Muscle of leg (tissue), 3 donors: ENCODE measurements at regions not wholly inside any gene's neighbourhood (a gene's known extent, or its start where the extent isn't known, plus 50 kb on each side); places are given as distances from the start of the nearest gene placed in this dataset.

Source experiments
- DNase-seq: peaks from one replicate; pipeline ENCODE4 v3.0.0; 2013
- H3K27ac ChIP-seq: one replicate; pipeline ENCODE4 v1.5.1; 2013; ENCODE audit warnings: mild to moderate bottlenecking, low read length, control low read depth
- H3K27me3 ChIP-seq: one replicate; pipeline ENCODE4 v1.6.1; 2013; ENCODE audit warnings: low read length; ENCODE audit not compliant: control insufficient read depth, insufficient read depth
- H3K36me3 ChIP-seq: one replicate; pipeline ENCODE4 v1.6.1; 2013; ENCODE audit warnings: low read length; ENCODE audit not compliant: control insufficient read depth, insufficient read depth
- H3K4me1 ChIP-seq: one replicate; pipeline ENCODE4 v1.6.1; 2013; ENCODE audit warnings: low read length; ENCODE audit not compliant: control insufficient read depth, insufficient read depth
- H3K4me3 ChIP-seq: one replicate; pipeline ENCODE4 v1.5.1; 2013; ENCODE audit warnings: low read length, control low read depth
- H3K9me3 ChIP-seq: replicated peaks from 2 replicates; pipeline ENCODE4 v1.6.1; 2013; ENCODE audit warnings: low read depth, low read length; ENCODE audit not compliant: control insufficient read depth
- WGBS: methylation state at CpG from one replicate; pipeline ENCODE4 v1.1.5; 2013; ENCODE audit warnings: missing lambda C conversion rate; ENCODE audit not compliant: insufficient coverage; 5-methylcytosine and 5-hydroxymethylcytosine counted together

DNA sequence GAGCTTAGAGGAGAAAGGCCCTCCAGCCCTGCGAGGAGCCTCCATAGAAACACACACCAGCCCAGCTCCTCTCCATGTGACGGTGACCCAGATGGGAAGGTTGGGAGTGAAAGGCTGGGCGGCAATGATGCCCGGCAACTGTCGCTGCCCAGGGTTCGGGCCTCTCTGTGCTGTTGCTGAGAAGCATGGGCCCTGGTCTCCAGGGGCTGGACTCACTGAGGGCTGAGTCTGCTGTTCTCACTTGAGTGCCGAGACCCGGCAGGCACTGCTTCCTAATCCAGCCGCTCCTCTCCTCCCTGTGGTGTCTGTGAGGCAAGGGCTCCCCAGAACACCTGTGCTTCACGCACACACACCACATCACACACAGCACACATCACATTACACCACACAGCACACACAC, 493.6 kb downstream of the GADD45G start:
- Histone ChIP-seq H3K4me1 (peaks cover 48% of the 10 kb centered on the region), H3K36me3 (no peaks in the 10 kb centered on the region), H3K27ac (no peak overlapping the region), H3K27me3 (peaks cover 12% of the 10 kb centered on the region), H3K9me3 (no peaks in the 10 kb centered on the region), H3K4me3 (no peak overlapping the region)
- WGBS = 75% methylated on average over 7 of the region's 10 CpGs
- no peak for DNase-seq

DNA sequence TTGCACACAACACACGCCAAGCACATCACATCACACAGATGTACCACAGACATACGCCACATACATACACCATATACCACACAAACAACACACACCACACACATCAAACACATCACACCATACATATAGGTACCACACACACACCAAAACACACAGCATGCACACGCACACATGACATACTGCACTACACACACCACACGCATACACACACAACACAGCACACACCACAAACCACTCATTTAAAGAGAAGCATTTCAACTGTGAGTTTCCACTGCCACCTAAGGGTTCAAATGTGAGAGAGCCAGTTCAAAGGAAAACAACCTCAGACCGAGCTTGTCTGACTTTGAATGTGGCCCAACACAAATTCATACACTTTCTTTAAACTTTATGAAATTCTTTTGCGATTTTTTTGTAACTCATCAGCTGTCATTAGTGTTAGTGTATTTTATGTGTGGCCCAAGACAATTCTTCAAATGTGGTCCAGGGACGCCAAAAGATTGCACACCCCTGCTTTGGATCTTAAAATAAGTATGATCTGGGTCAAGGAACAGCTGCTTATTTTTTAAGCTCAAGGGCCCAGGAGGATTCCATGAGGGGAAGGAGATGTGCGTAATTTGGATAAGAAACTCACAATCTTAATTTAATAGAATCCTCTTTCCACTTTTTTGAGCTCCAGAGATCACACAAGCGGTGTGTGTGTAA, 494.6 kb downstream of the GADD45G start:
- peaks cover 44% of the 10 kb centered on the region for H3K4me1 ChIP-seq
- H3K27me3 ChIP-seq = peaks cover 12% of the 10 kb centered on the region
- H3K4me3 ChIP-seq = no peak overlapping the region
- H3K27ac ChIP-seq = no peak overlapping the region
- H3K9me3 ChIP-seq = no peaks in the 10 kb centered on the region
- H3K36me3 ChIP-seq = no peaks in the 10 kb centered on the region
- DNase-seq = peak; percentile 84
- WGBS = 78% methylated on average over 4 of the region's 9 CpGs

DNA sequence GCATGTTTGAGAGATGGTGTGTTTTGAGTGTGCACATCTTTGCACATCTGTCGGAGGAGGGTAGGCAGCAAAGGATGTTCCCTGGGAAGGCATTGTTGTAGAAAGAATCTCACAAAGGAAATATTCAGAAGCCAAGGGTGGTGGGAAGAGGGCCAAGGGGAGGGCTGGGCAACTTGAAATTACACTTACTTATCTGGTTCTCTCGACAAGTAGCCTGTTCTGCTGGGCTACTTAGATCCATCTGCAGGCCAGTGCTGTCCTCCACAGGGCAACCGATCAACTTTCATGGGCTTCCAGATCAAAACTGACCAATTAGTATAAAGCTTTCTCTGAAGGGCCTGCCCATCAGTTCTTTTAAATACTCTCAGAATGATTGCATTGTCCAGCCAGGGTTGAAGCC, 495.2 kb downstream of the GADD45G start:
- Histone ChIP-seq H3K4me1 (peaks cover 41% of the 10 kb centered on the region), H3K36me3 (no peaks in the 10 kb centered on the region), H3K4me3 (no peak overlapping the region), H3K9me3 (no peaks in the 10 kb centered on the region), H3K27ac (no peak overlapping the region), H3K27me3 (peaks cover 12% of the 10 kb centered on the region)
- WGBS = 65% methylated on average over 3 of the region's 3 CpGs
- no peak for DNase-seq

DNA sequence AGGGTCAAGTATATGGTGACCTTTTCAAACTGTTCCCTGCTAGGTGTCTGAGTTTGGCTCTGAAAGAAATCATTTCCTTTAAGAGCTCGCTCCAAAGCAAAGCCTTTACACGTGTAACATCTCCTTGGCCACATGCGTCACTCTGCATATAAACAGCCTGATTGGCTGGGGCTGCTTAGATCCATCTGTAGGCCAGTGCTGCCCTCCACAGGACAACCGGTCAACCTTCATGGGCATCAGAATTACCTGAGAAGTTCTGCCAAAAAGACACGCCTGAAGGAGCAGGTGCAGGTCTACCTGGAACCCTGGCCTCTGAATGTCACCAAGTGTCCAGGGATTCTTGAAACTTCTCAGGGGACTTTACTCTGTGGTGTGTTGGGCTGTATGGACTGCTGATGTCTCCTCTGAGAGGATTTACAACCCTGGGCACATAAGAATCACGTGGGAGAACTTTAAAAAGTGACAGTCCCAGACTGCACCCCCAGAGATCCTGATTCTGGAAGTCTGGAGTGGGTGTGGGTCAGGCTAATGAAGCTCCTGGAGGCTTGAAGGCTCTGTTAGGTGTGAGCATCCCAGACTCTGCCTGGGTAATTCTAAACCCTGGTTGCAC, 497.6 kb downstream of the GADD45G start:
- 11% methylated on average over 4 of the region's 6 CpGs for WGBS
- H3K4me3 ChIP-seq = no peak overlapping the region
- peaks cover 28% of the 10 kb centered on the region for H3K4me1 ChIP-seq
- H3K36me3 ChIP-seq = no peaks in the 10 kb centered on the region
- peak; percentile 90 for DNase-seq
- no peaks in the 10 kb centered on the region for H3K9me3 ChIP-seq
- H3K27ac ChIP-seq = no peak overlapping the region
- H3K27me3 ChIP-seq = peaks cover 7% of the 10 kb centered on the region

DNA sequence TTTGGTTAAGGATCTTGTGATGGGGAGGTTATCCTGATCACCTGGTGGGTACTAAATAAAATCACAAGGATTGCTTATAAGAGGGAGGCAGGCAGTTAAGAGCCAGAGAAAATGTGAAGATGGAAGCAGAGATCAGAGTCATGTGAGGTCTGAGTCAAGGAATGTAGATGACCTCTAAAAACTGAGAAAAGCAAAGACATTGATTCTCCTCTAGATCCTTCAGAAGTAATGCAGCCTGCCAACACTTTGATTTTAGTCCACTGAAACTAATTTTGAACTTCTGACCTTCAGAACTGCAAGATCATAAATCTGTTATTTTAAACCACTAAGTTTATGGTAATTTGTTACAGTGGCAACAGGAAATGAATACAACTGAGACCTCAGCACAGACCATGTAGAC, 499.0 kb downstream of the GADD45G start:
- Histone ChIP-seq H3K27me3 (no peaks in the 10 kb centered on the region), H3K9me3 (no peaks in the 10 kb centered on the region), H3K36me3 (no peaks in the 10 kb centered on the region), H3K27ac (no peak overlapping the region), H3K4me3 (no peak overlapping the region), H3K4me1 (peaks cover 31% of the 10 kb centered on the region)
- no peak for DNase-seq

DNA sequence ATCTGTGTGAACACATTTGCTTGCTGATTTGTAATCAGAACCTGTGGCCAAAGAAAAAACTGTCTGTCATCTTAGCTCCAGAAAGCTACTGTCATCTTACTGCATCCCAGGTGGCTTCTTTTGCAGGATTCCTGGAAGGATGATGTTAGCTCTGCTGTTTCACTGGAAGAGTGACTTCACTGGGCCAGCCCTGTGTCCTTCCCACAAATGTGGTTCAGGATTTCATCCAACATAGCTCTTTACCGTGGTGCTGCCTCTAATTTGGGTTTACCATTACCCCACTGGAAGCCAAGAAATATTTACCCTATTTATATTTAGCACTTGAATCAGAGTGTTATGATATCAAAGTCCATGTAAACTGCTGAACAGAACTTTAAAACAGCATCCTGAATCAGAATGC, 501.0 kb downstream of the GADD45G start:
- peaks cover 2% of the 10 kb centered on the region for H3K9me3 ChIP-seq
- H3K27me3 ChIP-seq = no peaks in the 10 kb centered on the region
- H3K36me3 ChIP-seq = no peaks in the 10 kb centered on the region
- peaks cover 27% of the 10 kb centered on the region for H3K4me1 ChIP-seq
- peak; percentile 89 for DNase-seq
- peak overlapping the region; percentile 86 for H3K27ac ChIP-seq
- no peak overlapping the region for H3K4me3 ChIP-seq
- no CpG with 5 or more reads among the region's 1 CpG for WGBS

DNA sequence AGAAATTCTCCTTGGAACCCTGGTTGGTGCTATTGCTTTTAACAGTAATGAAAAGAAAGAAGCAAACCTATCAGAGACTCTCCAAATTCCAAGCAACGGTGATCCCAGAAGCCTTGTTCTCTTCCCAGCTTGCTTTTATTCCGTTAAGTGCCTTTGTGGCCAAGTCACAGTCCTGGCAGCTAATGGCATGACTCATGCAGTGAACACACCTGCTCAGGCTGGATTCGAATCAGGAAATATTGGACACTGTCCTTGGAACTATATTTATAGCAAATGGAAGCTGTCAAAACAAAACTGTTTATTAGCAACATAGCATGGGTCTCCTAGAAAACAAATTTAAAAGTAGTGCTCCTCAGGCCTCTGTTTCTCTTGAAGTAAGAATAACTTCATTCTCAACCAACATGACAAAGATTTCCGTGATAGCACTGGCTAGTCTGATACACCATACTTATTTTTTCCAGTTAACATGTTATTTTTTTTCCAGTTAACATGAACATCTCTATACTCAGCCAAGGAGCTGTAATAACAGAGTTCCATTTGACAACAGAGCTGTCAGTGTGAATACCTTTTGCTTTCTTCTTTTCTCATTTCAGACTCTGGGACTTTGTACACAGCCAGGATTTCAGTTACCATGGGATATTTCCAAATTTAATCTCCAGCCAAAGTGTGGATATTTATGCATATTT, 502.4 kb downstream of the GADD45G start:
- 12% methylated on average over 3 of the region's 4 CpGs for WGBS
- Histone ChIP-seq H3K4me3 (no peak overlapping the region), H3K36me3 (no peaks in the 10 kb centered on the region), H3K9me3 (peaks cover 2% of the 10 kb centered on the region), H3K4me1 (peaks cover 30% of the 10 kb centered on the region), H3K27me3 (no peaks in the 10 kb centered on the region), H3K27ac (peak overlapping the region; percentile 87)
- peak; percentile 99 for DNase-seq

DNA sequence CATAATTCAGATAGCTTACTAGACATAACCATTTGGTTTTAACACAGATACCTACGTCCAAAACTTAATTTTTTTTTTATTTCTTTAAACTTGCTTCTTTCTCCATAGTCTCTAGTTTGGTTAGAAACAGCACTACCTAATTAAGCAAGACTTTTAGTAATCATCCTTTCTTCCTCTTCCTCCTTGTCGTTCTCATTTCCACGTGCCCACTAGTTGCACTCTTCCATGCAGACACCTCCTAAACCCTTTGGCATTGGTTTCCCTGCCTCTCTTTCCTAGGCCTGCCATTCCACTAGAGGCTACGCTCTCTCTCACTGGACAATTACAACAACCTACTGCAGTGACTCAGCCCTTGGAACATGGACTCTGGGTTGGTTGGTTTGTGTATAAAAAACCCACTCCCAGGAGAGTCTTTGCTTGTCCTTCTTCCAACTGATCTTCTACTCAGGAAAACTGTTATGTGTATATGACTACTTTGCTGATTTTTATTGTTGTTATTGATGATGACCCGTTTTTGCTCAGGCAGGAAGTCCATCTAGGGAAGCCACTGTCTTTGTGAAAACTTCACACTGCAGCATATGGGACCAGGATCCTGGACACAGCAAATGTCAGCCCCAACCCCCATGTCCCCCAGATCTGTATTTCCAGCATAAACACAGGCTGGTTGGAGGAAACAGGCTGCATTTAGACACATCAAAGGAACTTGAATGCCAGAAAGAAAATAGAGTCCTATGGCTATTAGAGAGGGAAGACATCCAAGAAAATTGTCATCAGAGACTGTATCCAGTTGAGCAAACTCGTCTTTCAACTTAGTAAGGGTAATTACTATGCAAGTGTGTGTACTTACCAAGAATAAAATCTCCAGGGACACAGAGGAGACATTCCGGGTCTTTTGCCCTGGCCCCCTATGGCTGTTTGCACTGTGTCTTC, 503.2 kb downstream of the GADD45G start:
- H3K27me3 ChIP-seq = no peaks in the 10 kb centered on the region
- peak; percentile 79 for DNase-seq
- H3K36me3 ChIP-seq = no peaks in the 10 kb centered on the region
- peaks cover 2% of the 10 kb centered on the region for H3K9me3 ChIP-seq
- no peak overlapping the region for H3K4me3 ChIP-seq
- H3K4me1 ChIP-seq = peaks cover 30% of the 10 kb centered on the region
- 37% methylated on average over 3 of the region's 7 CpGs for WGBS
- peak overlapping the region; percentile 87 for H3K27ac ChIP-seq

DNA sequence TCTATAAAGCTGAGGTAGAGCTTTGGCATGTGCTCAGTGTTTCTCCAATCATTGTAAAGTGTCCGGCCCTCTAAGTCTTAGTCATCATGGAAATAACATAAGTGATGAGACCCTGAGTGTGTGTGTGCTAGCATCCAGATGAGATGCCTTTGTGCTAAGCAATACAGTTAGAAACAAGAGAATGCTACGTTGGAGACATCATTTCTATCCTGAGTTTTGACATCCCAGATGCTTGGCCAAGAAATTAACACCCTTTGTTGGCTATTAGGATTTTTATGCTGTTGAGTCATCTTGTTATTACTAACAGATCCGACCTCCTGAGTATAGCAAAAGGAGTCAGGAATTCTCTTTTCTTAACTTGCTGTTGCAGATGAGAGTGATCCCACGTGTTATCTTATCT, 508.0 kb downstream of the GADD45G start:
- Histone ChIP-seq H3K4me3 (no peak overlapping the region), H3K4me1 (peaks cover 17% of the 10 kb centered on the region), H3K27me3 (no peaks in the 10 kb centered on the region), H3K9me3 (peaks cover 2% of the 10 kb centered on the region), H3K36me3 (no peaks in the 10 kb centered on the region), H3K27ac (no peak overlapping the region)
- DNase-seq = no peak
- 46% methylated on average over 2 of the region's 4 CpGs for WGBS
